Uterus (tissue), 2 donors: ENCODE measurements at regions not wholly inside any gene's neighbourhood (a gene's known extent, or its start where the extent isn't known, plus 50 kb on each side); places are given as distances from the start of the nearest gene placed in this dataset.

Source experiments
- CTCF ChIP-seq, 4 experiments: fragments of 200-600 bp in 2 of 4; fragments of 450-650 bp in 2 of 4; sonication (generic) in 2 of 4; IDR thresholded peaks; one replicate each; pipeline ENCODE4 v1.5.1; 2016 to 2019; ENCODE audit warnings: antibody characterized with exemption in 4 of 4, mild to moderate bottlenecking in 2 of 4, moderate library complexity in 1 of 4
- POLR2A ChIP-seq, 2 donors: fragments of 450-650 bp; IDR thresholded peaks; one replicate each; pipeline ENCODE4 v1.6.1; 2016; ENCODE audit warnings: antibody characterized with exemption in 2 of 2, mild to moderate bottlenecking in 1 of 2, moderate library complexity in 1 of 2

GRCh38 chr2:45315861-45316260 lies 295.2 kb downstream of the SRBD1 start:
- TF ChIP-seq CTCF (IDR thresholded peaks at IDR 0.05) (no peak), POLR2A (IDR thresholded peaks at IDR 0.05) (no peak)
